NCI-H1417 treated with DMSO at 0.1 percent for 48 hours (cell line): ENCODE measurements at regions not wholly inside any gene's neighbourhood (a gene's known extent, or its start where the extent isn't known, plus 50 kb on each side); places are given as distances from the start of the nearest gene placed in this dataset.
A peak's percentile ranks its signal among the peaks of the same experiment; 100 is the strongest.
"Not testable (repeated sequence)": the region's sequence is repeated elsewhere in the genome, so short reads cannot be mapped to it uniquely, and the experiment has no call there.

ENCODE experiments used
- DNase-seq: peaks from one replicate; lab custom pipeline; 2025; lab: John Stamatoyannopoulos, UW

- DNase-seq = peak; percentile 1
Measured at GRCh38 chr20:24836661-24837299, 112.3 kb upstream of the CST7 start.

GRCh38 chr20:24837781-24838450 is 111.2 kb upstream of the CST7 start:
- no peak for DNase-seq

DNA sequence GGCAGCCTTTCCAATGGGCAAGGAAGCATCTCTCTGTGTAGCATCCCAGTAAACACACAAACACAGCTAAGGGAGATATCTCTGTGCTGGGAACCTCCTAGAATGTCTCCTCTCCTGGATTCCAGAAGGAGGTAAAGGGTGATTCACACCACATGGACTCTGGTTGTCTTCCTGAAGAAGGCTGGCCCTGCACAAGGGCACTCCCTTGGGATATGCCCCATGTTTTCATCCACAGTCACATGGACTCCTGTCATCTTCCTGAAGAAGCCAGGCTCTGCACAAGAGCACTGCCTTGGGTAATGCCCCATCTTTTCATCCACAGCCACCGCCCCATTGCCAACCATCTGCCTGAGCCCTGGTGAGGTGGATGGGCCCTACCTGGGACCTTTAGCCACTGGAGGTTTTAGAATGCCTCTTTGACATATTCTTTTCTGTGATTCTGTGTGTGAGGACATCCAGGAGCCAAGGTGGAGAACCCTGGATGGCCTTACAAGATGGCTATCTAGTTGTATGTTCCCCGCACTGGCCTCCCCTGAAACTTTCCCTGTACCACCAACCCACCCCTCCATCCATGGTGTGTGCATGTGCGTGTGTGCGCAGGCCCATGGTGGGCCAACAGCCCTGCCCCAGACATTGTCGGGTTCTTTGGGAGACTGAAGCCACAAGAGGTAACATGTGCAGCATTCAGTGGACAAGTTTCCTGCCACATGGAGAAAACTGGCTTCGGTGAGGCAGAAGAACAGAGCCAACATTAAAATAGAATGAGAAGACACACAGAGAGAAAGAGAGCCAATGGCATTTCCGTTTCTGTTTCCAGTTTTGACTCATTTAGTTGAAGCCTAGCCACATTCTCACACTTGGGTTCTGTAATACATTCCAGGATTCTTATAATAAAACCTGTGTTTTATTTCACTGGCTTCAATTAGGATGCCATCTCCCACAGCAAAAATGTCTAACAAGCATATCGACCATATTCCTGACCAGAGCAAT is 110.2 kb upstream of the CST7 start:
- no peak for DNase-seq

- DNase-seq = no peak
Measured at GRCh38 chr20:24840121-24840713, 108.9 kb upstream of the CST7 start.

DNA sequence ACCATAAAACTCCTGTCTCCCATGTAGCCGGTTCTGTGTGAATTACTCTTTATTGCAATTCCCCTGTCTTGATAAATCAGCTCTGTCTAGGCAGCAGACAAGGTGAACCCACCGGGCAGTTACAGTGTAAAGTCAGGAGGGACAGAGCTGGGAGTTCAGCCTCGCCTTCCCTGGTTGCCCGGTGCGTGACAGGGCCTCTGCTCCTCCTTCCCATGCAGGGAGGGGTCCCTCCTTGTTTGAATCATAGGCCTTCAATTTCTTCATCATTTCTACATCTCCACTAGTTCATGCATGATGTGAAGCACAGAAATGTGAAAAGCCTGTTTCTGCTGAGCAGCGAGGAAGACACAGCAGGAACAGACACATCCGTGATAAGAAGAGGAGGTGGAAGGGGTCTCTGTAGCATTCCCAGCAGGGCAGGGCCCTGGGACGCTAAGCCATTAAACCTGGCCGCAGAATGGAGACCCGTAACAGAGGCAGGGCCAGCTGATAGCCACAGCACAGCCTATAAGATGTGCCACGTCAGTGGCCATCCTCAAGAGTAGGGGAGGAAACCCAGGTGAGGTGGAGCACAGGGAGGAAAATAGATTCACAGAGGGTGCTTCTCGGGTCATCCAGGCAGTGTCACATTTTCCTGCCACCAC is 106.7 kb upstream of the CST7 start:
- DNase-seq = no peak

GRCh38 chr20:24842918-24843715 is 106.0 kb upstream of the CST7 start:
- no peak for DNase-seq

- DNase-seq = no peak
Measured at GRCh38 chr20:24850176-24850575, 98.9 kb upstream of the CST7 start.

DNA sequence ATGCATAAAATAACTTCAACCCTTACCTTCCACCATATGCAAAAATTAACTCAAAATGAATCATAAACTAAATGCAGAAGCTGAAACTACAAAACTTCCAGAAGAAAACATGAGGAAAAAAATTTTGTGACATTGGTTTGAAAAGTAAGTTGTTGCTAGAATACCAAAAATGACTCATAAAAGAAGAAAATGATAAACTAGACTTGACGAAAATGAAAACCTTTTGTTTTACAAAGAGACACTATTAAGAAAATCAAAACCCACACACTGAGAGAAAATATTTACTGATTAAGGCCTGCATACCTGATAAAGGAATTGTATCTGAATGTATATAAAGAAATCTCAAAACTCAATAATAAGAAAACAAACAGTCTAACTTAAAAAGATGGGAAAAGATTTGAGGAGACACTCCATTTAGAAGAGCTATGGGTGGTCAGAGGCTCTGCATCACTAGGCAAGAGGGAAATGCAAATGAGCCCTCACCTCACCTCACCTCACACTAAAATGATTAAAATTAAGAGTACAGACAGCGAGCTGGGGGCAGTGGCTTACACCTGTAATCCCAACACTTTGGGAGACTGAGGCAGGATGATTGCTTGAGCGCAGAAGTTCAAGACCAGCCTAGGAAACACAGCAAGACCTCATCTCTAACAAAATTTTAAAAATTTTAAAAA is 97.6 kb upstream of the CST7 start:
- DNase-seq = no peak

DNA sequence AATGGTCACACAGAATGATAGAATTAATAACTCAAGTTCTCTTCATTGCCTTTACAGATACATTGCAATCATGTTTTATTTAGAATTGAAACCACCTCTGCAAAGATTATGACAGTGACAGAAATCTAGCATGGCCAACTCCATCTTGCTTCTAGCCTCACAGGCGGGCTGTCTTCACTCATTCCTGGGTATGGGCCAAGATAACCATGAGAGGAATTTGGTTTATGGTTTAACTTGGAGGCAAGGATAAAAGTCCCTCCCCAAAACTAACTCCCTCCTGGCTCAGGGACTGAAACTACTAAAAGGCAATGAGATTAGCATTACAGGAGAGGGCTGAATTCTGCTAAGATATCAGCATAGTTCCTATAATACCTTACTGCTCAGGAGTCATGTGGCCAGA is 95.2 kb upstream of the CST7 start:
- no peak for DNase-seq

GRCh38 chr20:24855848-24856247 is 93.2 kb upstream of the CST7 start:
- DNase-seq = no peak

DNA sequence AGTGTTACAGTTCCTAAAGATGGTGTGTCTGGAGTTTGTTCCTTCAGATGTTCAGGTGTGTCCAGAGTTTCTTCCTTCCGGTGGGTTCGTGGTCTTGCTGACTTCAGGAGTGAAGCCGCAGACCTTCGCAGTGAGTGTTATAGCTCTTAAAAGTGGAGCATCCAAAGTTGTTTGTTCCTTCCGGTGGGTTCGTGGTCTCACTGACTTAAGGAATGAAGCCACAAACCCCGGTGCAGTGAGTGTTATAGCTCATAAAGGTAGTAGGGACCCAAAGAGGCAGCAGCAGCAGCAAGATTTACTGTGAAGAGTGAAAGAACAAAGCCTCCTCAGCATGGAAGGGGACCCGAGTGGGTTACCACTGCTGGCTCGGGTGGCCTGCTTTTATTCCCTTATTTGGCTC is 90.6 kb upstream of the CST7 start:
- not testable (repeated sequence) for DNase-seq

DNA sequence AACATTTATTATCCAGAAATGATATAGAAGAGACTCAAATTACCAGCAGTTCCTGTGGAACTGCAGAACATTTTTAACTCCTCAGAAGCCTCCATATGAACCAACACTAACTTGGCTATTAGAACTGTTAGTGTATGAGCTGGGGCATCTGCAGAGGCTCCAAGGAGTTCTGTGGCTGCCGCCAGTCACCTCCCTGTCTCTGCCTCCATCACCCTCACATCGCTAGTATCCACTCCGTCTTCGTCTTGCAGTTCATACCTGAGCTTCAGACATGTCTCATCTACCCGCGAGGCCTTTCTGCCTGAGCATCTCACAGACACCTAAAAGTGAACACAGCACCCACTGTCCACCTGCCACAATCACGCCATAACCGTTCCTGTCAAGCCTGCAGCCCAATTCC is 89.5 kb upstream of the CST7 start:
- DNase-seq = no peak

DNA sequence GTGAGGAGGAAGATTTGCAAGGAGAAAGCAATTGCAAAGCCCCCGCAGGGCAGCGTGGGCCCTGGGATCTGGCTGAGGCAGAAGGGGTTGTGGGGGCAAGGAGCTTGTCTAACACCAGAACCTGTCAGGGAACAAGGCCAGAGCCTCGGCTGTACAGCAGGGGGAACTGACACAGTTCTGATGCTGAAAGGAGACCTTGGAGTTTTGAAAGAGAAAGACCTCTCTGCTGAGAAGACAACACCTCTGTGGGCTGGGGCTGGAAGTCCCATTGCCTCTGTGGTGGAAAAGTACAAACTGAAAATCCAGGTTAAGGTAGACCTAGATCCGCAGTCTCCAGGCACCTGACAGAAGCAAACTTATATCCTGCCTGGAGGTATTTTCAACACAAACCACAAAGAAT is 86.9 kb upstream of the CST7 start:
- DNase-seq = no peak

DNA sequence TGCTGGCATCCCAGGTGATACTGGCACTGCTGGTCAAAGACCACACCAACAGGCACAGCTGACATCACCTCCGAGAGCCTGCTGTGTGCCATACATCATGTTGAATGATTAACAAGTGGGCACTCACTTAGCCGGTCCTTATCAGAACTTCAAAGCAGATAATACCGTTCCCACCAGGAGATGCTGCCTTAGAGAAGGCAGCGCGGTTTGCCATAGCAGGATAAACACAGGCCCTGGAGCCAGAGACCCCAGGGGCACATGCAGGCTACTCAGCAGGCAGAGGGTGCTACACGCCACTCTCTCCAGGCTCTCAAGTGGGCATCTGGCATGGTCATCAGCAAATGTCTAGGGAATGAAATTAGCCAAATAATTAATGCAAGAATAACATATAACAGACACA is 86.5 kb upstream of the CST7 start:
- DNase-seq = no peak

DNA sequence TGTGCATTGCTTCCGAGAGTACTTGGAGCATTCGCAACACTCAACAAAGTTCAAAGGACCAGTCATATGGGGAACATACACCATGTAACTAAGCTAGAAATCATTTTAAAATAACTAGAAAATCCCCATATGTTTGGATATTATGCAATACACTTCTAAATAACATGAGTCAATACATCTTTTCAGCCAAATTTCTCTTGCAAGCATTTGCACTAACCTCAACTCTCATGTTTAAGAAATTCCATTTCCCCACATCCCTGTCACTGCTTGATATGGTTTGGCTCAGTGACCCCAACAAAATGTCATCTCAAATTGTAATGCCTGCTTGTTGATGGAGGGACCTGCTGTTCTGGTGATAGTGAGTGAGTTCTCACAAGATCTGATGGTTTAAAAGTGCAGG is 85.7 kb upstream of the CST7 start:
- DNase-seq = no peak

GRCh38 chr20:24866008-24866407 is 83.1 kb upstream of the CST7 start:
- DNase-seq = no peak

- DNase-seq = no peak
Measured at GRCh38 chr20:24866742-24867141, 82.3 kb upstream of the CST7 start.

DNA sequence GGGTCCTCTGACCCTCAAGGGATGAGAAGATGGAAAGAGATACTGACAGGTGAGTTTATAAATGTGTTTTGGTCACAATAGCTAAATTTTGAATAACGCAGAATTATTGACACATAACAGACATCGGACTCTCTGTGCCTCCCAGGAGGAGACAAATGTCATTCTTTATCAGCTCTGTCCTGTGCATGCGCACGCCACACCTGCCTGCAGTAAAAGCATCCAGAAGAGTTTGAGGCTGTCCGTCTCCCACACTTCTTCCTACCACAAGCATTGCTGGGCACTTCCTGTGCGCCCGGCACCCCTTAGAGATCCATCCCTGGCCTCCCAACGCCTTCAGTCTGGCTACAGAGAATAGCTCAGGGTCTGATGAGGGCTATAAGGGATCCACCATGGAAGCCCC is 81.5 kb upstream of the CST7 start:
- no peak for DNase-seq

DNA sequence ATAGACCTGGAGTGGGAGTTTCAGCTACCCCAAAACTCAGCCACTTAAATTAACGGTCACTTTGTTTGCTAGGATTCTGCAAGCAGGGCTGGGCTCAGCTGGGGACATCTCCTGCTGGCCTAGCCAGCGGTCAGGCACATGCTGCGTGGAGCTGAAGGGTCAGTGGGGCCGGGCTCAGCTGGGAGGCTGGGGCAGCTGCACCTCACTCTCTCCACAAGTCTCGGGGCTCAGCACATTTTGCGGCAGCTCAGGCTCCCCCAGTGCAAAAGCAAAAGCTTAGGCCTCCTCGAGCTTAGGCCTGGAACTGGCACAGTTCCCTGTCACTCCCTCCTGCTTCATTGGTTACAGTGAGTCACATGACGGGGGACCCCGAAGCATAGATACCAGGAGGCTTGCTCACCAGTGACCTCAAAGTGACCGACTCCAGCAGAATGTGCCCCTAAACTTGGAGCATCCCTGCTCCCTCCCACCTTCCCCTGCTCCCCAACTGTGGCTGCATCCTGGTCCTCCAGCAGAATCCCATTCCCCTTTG is 80.6 kb upstream of the CST7 start:
- DNase-seq = no peak

- no peak for DNase-seq
Measured at GRCh38 chr20:24868959-24869358, 80.1 kb upstream of the CST7 start.
